HEK293 (cell line): ENCODE measurements at regions not wholly inside any gene's neighbourhood (a gene's known extent, or its start where the extent isn't known, plus 50 kb on each side); places are given as distances from the start of the nearest gene placed in this dataset.
A peak's percentile ranks its signal among the peaks of the same experiment; 100 is the strongest.

Experiments used
- BCL11A ChIP-seq: fragments of 450-650 bp; formaldehyde crosslinking; IDR thresholded peaks from 2 replicates; pipeline ENCODE4 v1.5.1; 2016; ENCODE audit warnings: low read depth, missing biosample characterization, missing genetic modification characterization
- FEZF1 ChIP-seq: fragments of 450-650 bp; formaldehyde crosslinking; IDR thresholded peaks from 2 replicates; pipeline ENCODE4 v1.5.1; 2016; ENCODE audit warnings: missing biosample characterization, missing genetic modification characterization
- MZF1 ChIP-seq: fragments of 450-650 bp; formaldehyde crosslinking; IDR thresholded peaks from 2 replicates; pipeline ENCODE4 v1.5.1; 2017; ENCODE audit warnings: missing biosample characterization, missing genetic modification characterization, borderline replicate concordance
- OSR2 ChIP-seq: fragments of 450-650 bp; formaldehyde crosslinking; IDR thresholded peaks from 2 replicates; pipeline ENCODE4 v1.5.1; 2016; ENCODE audit warnings: missing biosample characterization, missing genetic modification characterization
- PRDM10 ChIP-seq: fragments of 450-650 bp; formaldehyde crosslinking; IDR thresholded peaks from 2 replicates; pipeline ENCODE4 v1.5.1; 2016; ENCODE audit warnings: missing biosample characterization, missing genetic modification characterization
- TRIM28 ChIP-seq: IDR thresholded peaks from 2 replicates; pipeline ENCODE4 v1.6.1; 2011; ENCODE audit warnings: low read length, control low read depth, borderline replicate concordance
- TSHZ1 ChIP-seq: fragments of 450-650 bp; formaldehyde crosslinking; IDR thresholded peaks from 2 replicates; pipeline ENCODE4 v1.5.1; 2016; ENCODE audit warnings: missing biosample characterization, missing genetic modification characterization, borderline replicate concordance
- WT1 ChIP-seq: fragments of 450-650 bp; formaldehyde crosslinking; IDR thresholded peaks from 2 replicates; pipeline ENCODE4 v1.5.1; 2016; ENCODE audit warnings: missing biosample characterization, missing genetic modification characterization
- ZBTB17 ChIP-seq: fragments of 450-650 bp; formaldehyde crosslinking; IDR thresholded peaks from 2 replicates; pipeline ENCODE4 v1.5.1; 2016; ENCODE audit warnings: missing biosample characterization, missing genetic modification characterization
- ZEB2 ChIP-seq: fragments of 450-650 bp; formaldehyde crosslinking; IDR thresholded peaks from 2 replicates; pipeline ENCODE4 v1.5.1; 2016; ENCODE audit warnings: missing biosample characterization, missing genetic modification characterization
- ZFHX2 ChIP-seq: fragments of 450-650 bp; formaldehyde crosslinking; conservative IDR thresholded peaks from 2 replicates; pipeline ENCODE4 v1.5.1; 2016; ENCODE audit warnings: missing biosample characterization, missing genetic modification characterization
- ZFP41 ChIP-seq: fragments of 450-650 bp; formaldehyde crosslinking; IDR thresholded peaks from 2 replicates; pipeline ENCODE4 v1.5.1; 2016; ENCODE audit warnings: missing biosample characterization, missing genetic modification characterization, borderline replicate concordance
- ZIC2 ChIP-seq: fragments of 450-650 bp; formaldehyde crosslinking; IDR thresholded peaks from 2 replicates; pipeline ENCODE4 v1.5.1; 2016; ENCODE audit warnings: missing biosample characterization, missing genetic modification characterization
- ZNF10 ChIP-seq: fragments of 450-650 bp; formaldehyde crosslinking; IDR thresholded peaks from 2 replicates; pipeline ENCODE4 v1.5.1; 2017; ENCODE audit warnings: missing biosample characterization, missing genetic modification characterization
- ZNF24 ChIP-seq: fragments of 450-650 bp; formaldehyde crosslinking; IDR thresholded peaks from 2 replicates; pipeline ENCODE4 v1.5.1; 2016; ENCODE audit warnings: missing biosample characterization, missing genetic modification characterization
- ZNF423 ChIP-seq: fragments of 450-650 bp; formaldehyde crosslinking; IDR thresholded peaks from 2 replicates; pipeline ENCODE4 v1.5.1; 2016; ENCODE audit warnings: missing biosample characterization, missing genetic modification characterization
- ZNF501 ChIP-seq: fragments of 450-650 bp; formaldehyde crosslinking; IDR thresholded peaks from 2 replicates; pipeline ENCODE4 v1.5.1; 2016; ENCODE audit warnings: missing biosample characterization, missing genetic modification characterization
- ZNF518A ChIP-seq: fragments of 450-650 bp; formaldehyde crosslinking; conservative IDR thresholded peaks from 2 replicates; pipeline ENCODE4 v1.5.1; 2016; ENCODE audit warnings: low read depth, missing biosample characterization, missing genetic modification characterization
- ZNF558 ChIP-seq: fragments of 450-650 bp; formaldehyde crosslinking; IDR thresholded peaks from 2 replicates; pipeline ENCODE4 v1.5.1; 2016; ENCODE audit warnings: missing biosample characterization, missing genetic modification characterization
- ZNF561 ChIP-seq: fragments of 450-650 bp; IDR thresholded peaks from 2 replicates; pipeline ENCODE4 v1.5.1; 2018; ENCODE audit warnings: missing biosample characterization, missing genetic modification characterization, borderline replicate concordance
- ZNF600 ChIP-seq: fragments of 450-650 bp; formaldehyde crosslinking; IDR thresholded peaks from 2 replicates; pipeline ENCODE4 v1.5.1; 2016; ENCODE audit warnings: missing biosample characterization, missing genetic modification characterization
- ZNF664 ChIP-seq: fragments of 450-650 bp; formaldehyde crosslinking; IDR thresholded peaks from 2 replicates; pipeline ENCODE4 v1.5.1; 2016; ENCODE audit warnings: missing biosample characterization, missing genetic modification characterization
- ZNF76 ChIP-seq: fragments of 450-650 bp; formaldehyde crosslinking; IDR thresholded peaks from 2 replicates; pipeline ENCODE4; 2016; ENCODE audit warnings: low read depth, missing biosample characterization, missing genetic modification characterization, borderline replicate concordance
- ZNF792 ChIP-seq: fragments of 450-650 bp; formaldehyde crosslinking; IDR thresholded peaks from 2 replicates; pipeline ENCODE4 v1.5.1; 2016; ENCODE audit warnings: missing biosample characterization, missing genetic modification characterization
- ZSCAN16 ChIP-seq: fragments of 450-650 bp; formaldehyde crosslinking; IDR thresholded peaks from 2 replicates; pipeline ENCODE4 v1.5.1; 2016; ENCODE audit warnings: missing biosample characterization, missing genetic modification characterization
- ZSCAN30 ChIP-seq: fragments of 450-650 bp; IDR thresholded peaks from 2 replicates; pipeline ENCODE4 v1.5.1; 2018; ENCODE audit warnings: missing biosample characterization, mild to moderate bottlenecking, missing genetic modification characterization, moderate library complexity

GRCh38 chr1:224502459-224503160 is 68.0 kb upstream of the WDR26 start (continued):
- 0 out of 2 replicates have a peak, but pooled peaks have one; percentile 24 for TF ChIP-seq TSHZ1 (tag by site-specific recombination)
- no peak for TF ChIP-seq ZNF558 (tag by site-specific recombination)
- 0 out of 2 replicates have a peak, but pooled peaks have one; percentile 6 for TF ChIP-seq ZFHX2 (tag by site-specific recombination)
- TF ChIP-seq ZEB2 (tag by site-specific recombination): 0 out of 2 replicates have a peak, but pooled peaks have one; percentile 10
- peak; percentile 97 for TF ChIP-seq ZIC2 (tag by site-specific recombination)
- TF ChIP-seq ZBTB17 (tag by site-specific recombination): peak; percentile 14; the same call in 1 of the 2 replicates
- TF ChIP-seq ZNF501 (tag by site-specific recombination): peak; percentile 32; the same call in 1 of the 2 replicates
- 0 out of 2 replicates have a peak, but pooled peaks have one; percentile 14 for TF ChIP-seq ZNF76 (tag by site-specific recombination)
- TF ChIP-seq ZNF561 (tag by site-specific recombination): peak; percentile 55; the same call in 1 of the 2 replicates
- no peak for TF ChIP-seq ZFP41 (tag by site-specific recombination)
- TF ChIP-seq ZNF423: peak; percentile 92
- peak; percentile 20; the same call in 1 of the 2 replicates for TF ChIP-seq ZSCAN30 (tag by site-specific recombination)
- TF ChIP-seq ZNF600 (tag by site-specific recombination): peak; percentile 39
- TF ChIP-seq ZNF10 (tag by site-specific recombination): peak; percentile 38; the same call in 1 of the 2 replicates
- peak; percentile 84 for TF ChIP-seq OSR2
- TF ChIP-seq ZNF518A (tag by site-specific recombination): no peak
- peak; percentile 89 for TF ChIP-seq MZF1 (tag by site-specific recombination)
- no peak for TF ChIP-seq TRIM28
- TF ChIP-seq ZNF792 (tag by site-specific recombination): no peak
- TF ChIP-seq PRDM10 (tag by site-specific recombination): peak; percentile 71
- TF ChIP-seq ZNF664: peak; percentile 26; the same call in 1 of the 2 replicates
- TF ChIP-seq ZSCAN16: peak; percentile 73; the same call in 1 of the 2 replicates
- TF ChIP-seq ZNF24 (tag by site-specific recombination): 0 out of 2 replicates have a peak, but pooled peaks have one; percentile 18
- TF ChIP-seq BCL11A (tag by site-specific recombination): no peak
- peak; percentile 87 for TF ChIP-seq FEZF1 (tag by site-specific recombination)
- TF ChIP-seq WT1: peak; percentile 67
